ENCODE measurements at regions not wholly inside any gene's neighbourhood (a gene's known extent, or its start where the extent isn't known, plus 50 kb on each side); places are given as distances from the start of the nearest gene placed in this dataset.

GRCh38 chr9:96158147-96158546, 143.8 kb downstream of the HSD17B3 start:
- TF ChIP-seq CTCF (conservative IDR thresholded peaks at IDR 0.05; ENCODE audit: low read length) (no peak), EZH2phosphoT487 (IDR thresholded peaks at IDR 0.05; ENCODE audit: borderline replicate concordance, low read depth, low read length) (no peak)
